ENCODE measurements at regions not wholly inside any gene's neighbourhood (a gene's known extent, or its start where the extent isn't known, plus 50 kb on each side); places are given as distances from the start of the nearest gene placed in this dataset.

- no peak for TF ChIP-seq CTCF (IDR thresholded peaks at IDR 0.05; ENCODE audit: insufficient read depth, low read length, poor library complexity, severe bottlenecking)
- TF ChIP-seq EZH2phosphoT487 (conservative IDR thresholded peaks at IDR 0.05; ENCODE audit: low read length): no peak
These were observed 364.6 kb upstream of the LYPLAL1 start for GRCh38 chr1:218809061-218809460.
